GM18502 (cell line): ENCODE measurements at regions not wholly inside any gene's neighbourhood (a gene's known extent, or its start where the extent isn't known, plus 50 kb on each side); places are given as distances from the start of the nearest gene placed in this dataset.
A peak's percentile ranks its signal among the peaks of the same experiment; 100 is the strongest.
"Not testable (repeated sequence)": the region's sequence is repeated elsewhere in the genome, so short reads cannot be mapped to it uniquely, and the experiment has no call there.

ENCODE experiments used
- ATAC-seq: cut with Tn5 transposase; IDR thresholded peaks from one replicate; pipeline ENCODE4 v1.9.1; 2021; ENCODE audit warnings: mild to moderate bottlenecking; ENCODE audit not compliant: unreplicated experiment, poor library complexity

DNA sequence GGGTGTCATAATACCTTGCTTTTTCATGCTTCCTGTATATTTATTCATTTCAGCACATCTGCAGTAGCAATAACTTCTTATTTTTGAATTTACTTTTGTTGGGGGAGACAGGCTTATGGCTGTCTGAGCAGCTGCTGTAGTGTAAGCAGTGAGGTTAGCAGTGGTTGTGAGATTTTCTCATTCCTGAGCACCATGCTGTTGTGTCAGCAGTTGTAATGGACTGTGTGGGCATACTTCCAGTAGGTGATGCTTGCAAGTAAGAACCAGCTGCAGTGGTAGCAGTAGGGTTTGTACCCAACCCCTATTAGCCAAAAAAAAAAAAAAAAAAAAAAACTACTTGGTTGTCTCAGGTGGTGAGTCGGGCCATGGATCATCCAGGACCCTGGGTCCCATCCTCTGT is 311.6 kb downstream of the NUF2 start:
- ATAC-seq = no peak

DNA sequence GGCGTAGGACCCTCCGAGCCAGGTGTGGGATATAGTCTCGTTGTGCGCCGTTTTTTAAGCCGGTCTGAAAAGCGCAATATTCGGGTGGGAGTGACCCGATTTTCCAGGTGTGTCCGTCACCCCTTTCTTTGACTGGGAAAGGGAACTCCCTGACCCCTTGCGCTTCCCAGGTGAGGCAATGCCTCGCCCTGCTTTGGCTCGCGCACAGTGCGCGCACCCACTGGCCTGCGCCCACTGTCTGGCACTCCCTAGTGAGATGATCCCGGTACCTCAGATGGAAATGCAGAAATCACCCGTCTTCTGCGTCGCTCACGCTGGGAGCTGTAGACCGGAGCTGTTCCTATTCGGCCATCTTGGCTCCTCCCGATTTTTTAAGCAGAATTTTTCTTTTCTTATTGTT is 323.9 kb downstream of the NUF2 start:
- not testable (repeated sequence) for ATAC-seq

GRCh38 chr1:163650624-163651023 is 328.9 kb downstream of the NUF2 start:
- no peak for ATAC-seq

GRCh38 chr1:163652441-163652840 is 330.7 kb downstream of the NUF2 start:
- ATAC-seq = no peak

GRCh38 chr1:163655565-163655964 is 333.8 kb downstream of the NUF2 start:
- no peak for ATAC-seq

DNA sequence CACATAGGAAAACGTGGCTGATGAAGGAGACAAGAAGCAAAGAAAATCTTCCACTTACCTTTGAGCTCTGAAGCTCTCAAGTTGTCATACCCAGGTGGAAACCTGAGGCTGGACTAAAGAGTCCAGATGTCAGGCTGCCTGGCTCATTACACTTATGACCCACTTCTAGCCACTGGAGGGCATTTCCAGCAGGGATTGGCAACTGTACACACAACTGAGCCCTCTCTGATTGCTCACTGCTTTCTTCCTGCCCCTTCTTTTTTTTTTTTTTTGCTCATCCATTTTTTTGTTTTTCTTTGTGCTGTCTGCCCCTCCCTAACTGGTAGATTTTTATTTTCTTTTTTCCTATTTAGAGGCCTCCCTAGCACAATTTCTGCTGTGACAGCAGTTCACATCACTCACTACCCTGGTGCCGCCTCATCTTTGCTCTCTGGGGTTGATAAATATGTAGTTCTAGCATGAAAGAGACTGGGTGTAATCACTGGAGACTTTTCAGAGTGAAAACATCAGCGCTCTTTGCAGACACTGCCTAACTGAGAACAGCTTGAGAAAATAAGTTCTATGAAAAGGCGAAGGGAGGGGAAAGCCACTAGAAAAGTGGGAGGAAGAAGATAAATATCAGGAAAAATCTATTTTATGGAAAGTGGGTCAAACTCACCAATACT is 334.5 kb downstream of the NUF2 start:
- ATAC-seq = no peak

GRCh38 chr1:163657719-163658118 is 336.0 kb downstream of the NUF2 start:
- no peak for ATAC-seq

DNA sequence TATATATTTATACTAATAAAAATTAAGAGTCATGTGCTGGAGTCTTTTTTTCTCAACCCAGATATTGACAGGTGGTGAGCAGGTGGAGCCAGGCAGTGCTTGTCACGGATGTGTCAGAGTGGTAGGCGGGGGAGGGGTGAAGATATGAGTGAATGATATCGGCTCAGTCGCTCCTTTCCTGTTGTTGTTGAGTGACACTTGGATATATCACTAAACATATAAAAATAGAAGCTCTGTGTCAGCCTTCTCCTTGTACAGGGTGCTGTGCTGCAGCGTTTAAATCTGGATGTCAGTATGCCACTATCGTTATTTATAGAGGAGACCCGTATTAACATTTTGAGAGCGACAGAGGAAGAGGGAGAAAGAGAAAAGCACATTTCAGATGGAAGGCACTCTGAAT is 339.6 kb downstream of the NUF2 start:
- no peak for ATAC-seq

GRCh38 chr1:163664671-163665335 is 343.0 kb downstream of the NUF2 start:
- ATAC-seq = no peak

GRCh38 chr1:163668472-163668871 is 346.7 kb downstream of the NUF2 start:
- no peak for ATAC-seq

DNA sequence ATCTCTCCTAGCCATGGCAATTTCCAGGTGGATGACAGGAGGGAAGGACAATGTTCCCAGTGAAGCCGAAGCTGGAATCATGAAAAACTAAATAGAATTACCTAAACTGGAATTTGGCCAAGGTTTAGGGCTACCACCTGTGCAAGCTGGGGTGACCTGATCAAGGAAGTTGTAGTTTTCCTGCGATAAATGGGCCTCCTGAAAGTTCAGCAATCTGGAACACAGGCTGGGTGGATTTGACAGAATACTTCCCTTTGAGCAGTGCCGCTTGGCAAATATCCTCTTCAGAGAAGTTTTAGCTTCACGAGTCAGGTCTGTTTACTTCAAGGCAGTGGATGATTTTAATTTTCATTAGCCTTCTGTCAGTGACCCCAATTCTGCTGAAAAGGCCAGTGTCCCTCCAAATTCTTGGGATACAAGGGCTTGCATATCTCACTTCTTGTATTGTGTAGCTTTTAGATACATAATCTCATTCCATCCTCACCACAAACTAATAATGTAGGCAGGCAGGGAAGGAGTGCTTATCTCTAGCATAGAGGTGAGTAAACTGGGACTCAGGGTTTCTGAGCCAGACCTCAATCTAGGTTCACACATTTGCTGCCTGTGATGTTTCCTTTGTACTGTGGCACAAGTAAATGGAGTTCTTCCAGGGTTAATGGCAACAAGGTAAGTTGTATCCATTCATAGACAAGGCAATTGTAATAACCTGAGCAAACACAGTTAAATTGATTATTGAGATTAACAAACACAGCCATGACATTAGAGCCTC is 349.4 kb downstream of the NUF2 start:
- ATAC-seq = no peak

DNA sequence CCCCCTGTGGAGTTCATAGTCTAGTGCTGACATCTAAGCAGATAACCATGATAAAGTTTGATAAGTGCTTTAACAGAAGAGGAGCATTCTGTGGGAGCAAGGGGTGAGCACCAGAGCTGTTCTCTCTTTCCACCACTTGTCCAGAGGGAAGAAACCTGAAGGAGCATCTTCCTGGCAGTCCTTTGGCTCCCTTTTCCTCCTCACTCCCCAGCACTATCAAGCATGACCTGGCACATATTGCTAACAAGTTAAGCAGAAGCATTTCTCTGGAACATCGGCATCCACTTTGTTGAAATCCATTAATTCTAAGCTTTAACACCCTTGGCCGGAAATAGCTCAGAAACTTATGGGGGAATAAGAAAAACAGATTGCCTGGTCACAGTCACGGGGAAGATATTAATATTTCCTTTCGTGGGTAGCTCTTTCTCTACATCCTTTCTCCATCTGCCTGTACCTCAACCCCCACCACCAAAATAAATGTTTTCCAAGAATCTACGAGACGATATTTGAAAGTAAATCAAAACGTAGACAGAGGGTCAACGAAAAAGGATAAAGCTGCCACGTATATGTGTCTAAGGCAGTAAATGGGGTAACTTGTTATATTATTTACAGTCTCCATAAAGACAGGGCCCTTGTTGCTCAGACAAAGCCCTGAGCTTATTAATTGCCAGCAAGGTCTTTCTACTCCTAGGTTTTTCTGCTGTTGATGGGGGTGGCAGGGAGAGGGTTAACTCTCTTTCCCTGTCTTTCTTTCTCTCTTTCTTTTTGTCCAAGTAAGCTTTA is 351.4 kb downstream of the NUF2 start:
- no peak for ATAC-seq

DNA sequence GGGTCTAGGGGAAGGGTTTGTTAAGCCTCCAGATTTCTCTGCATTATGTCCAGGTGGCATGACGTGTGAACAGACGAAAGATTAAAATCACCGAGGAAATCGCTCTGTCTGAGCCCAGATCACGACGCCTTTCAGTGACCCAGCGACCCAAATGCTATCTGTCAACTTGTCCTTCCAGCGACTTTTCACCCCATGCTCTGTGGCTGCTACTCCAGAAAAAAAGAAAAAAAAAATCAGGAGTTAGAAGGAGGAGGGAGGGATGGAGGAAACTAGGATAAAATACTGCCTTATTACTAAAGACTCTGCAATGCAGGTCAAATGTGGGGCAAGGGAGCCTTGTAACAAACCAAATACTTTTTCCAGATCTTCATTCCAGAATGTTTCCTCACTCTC is 352.0 kb downstream of the NUF2 start:
- ATAC-seq = no peak

DNA sequence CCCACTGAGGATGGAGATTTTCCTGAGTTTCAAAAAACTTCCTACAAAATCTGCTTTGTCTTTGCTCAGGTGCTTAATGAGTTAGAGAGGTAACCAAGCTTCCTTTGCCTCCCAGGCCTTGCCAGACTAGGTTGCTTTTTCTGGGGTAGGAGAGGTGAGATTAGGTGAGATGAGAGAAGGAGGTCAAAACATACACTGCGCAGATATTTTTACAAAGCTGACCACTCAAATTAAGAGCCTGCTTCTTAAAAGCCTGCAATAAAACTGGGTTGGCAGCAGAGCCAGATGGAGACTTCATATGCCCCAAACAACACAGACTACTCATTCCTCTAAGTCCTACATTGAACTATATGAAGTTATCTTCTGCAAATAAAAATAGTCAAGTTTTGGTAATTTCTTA is 352.5 kb downstream of the NUF2 start:
- ATAC-seq = no peak

GRCh38 chr1:163684785-163685184 is 363.0 kb downstream of the NUF2 start:
- no peak for ATAC-seq

DNA sequence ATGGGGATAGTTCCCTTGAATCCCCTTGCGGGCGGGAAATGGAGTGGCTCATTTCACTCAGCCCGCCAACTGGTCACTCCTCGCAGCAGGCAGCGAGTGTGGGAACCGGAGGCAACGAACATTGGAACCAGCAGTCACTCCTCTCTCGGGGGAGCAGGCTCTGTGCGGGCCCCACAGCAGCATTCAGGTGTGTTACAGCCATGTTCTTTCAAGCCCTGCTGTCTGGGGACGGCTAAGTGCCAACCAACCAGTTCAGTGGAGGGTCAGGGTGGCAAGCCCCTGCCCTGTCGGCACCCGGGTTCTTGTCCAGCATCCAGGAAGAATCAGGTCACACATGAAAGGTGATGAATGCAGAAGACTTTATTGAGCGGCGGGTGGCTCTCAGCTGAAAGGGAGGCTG is 370.5 kb downstream of the NUF2 start:
- no peak for ATAC-seq

DNA sequence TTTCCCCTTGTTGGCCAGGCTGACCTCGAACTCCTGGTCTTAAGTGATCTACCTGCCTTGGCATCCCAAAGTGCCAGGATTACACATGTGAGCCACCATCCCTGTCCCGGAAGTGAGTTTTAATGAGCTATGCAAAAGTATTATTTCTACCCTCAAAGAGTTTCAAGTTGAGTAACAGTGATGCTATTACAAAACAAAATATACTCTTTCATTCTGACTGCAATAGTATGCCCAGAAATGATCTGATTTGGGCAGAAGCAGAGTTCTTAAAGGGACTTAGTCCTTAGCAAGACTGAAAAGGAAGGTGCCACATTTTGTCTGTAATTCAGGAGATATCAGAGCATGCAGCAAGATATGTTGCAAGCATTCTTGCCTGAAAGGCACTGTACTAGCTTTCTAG is 375.4 kb downstream of the NUF2 start:
- ATAC-seq = peak; percentile 84

- ATAC-seq = no peak
Measured at GRCh38 chr1:163701783-163702374, 380.1 kb downstream of the NUF2 start.

DNA sequence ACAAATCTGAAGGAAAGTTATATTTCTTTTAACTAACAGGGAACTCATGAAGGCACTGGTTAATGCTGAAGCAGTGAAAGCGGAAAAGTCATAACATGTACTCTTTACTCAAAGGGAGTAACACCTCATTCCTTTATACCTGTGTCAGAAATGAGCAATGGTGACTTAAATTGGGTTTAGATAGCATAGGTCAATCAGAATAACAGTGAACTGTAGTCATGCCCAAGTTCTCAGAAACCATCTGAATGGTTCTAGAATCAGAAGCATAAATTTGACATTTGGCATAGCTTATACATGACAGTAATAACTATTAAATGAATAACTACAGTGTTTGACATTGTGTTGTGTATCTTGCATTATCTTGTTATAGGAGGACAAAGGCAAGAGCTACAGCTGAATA is 382.0 kb downstream of the NUF2 start:
- no peak for ATAC-seq

GRCh38 chr1:163706915-163707314 is 385.2 kb downstream of the NUF2 start:
- ATAC-seq = no peak
